GM18519 (cell line): ENCODE measurements at regions not wholly inside any gene's neighbourhood (a gene's known extent, or its start where the extent isn't known, plus 50 kb on each side); places are given as distances from the start of the nearest gene placed in this dataset.
"Not testable (repeated sequence)": the region's sequence is repeated elsewhere in the genome, so short reads cannot be mapped to it uniquely, and the experiment has no call there.

Experiments
- ATAC-seq: cut with Tn5 transposase; IDR thresholded peaks from one replicate; pipeline ENCODE4 v1.9.1; 2021; ENCODE audit warnings: mild to moderate bottlenecking, moderate library complexity; ENCODE audit not compliant: unreplicated experiment, low FRiP score

- ATAC-seq: no peak
These were observed 176.2 kb downstream of the SMC2 start for GRCh38 chr9:104269996-104270963.

- ATAC-seq: no peak
These were observed 182.7 kb downstream of the SMC2 start for GRCh38 chr9:104276709-104277245.

- no peak for ATAC-seq
These were observed 184.9 kb downstream of the SMC2 start for GRCh38 chr9:104278929-104279496.

GRCh38 chr9:104279535-104280177, 185.5 kb downstream of the SMC2 start:
- ATAC-seq: no peak

GRCh38 chr9:104280178-104280560, 186.1 kb downstream of the SMC2 start:
- ATAC-seq: no peak

- no peak for ATAC-seq
These were observed 186.6 kb downstream of the SMC2 start for GRCh38 chr9:104280711-104281110.

GRCh38 chr9:104286187-104286586, 192.1 kb downstream of the SMC2 start:
- no peak for ATAC-seq

- no peak for ATAC-seq
These were observed 192.7 kb downstream of the SMC2 start for GRCh38 chr9:104286799-104287198.

- ATAC-seq: no peak
These were observed 193.3 kb downstream of the SMC2 start for GRCh38 chr9:104287253-104287878.

- ATAC-seq: no peak
These were observed 199.8 kb downstream of the SMC2 start for GRCh38 chr9:104293877-104294276.

GRCh38 chr9:104300124-104300523, 203.9 kb upstream of the OR13F1 start:
- ATAC-seq: no peak

GRCh38 chr9:104301755-104302154, 202.3 kb upstream of the OR13F1 start:
- no peak for ATAC-seq

GRCh38 chr9:104302775-104303174, 201.3 kb upstream of the OR13F1 start:
- no peak for ATAC-seq

- ATAC-seq: no peak
These were observed 199.1 kb upstream of the OR13F1 start for GRCh38 chr9:104304925-104305324.

GRCh38 chr9:104313396-104314110, 190.5 kb upstream of the OR13F1 start:
- ATAC-seq: no peak

- not testable (repeated sequence) for ATAC-seq
These were observed 187.7 kb upstream of the OR13F1 start for GRCh38 chr9:104316201-104317009.

- no peak for ATAC-seq
These were observed 184.9 kb upstream of the OR13F1 start for GRCh38 chr9:104319198-104319597.

GRCh38 chr9:104319685-104320084, 184.4 kb upstream of the OR13F1 start:
- ATAC-seq: no peak

- no peak for ATAC-seq
These were observed 181.5 kb upstream of the OR13F1 start for GRCh38 chr9:104322596-104322995.
